H1 (cell line): ENCODE measurements at regions not wholly inside any gene's neighbourhood (a gene's known extent, or its start where the extent isn't known, plus 50 kb on each side); places are given as distances from the start of the nearest gene placed in this dataset.

Source experiments
- CTCF ChIA-PET: fragments of 300-600 bp; sonication (Branson Sonifier 250); formaldehyde crosslinking; loops from one replicate; lab custom pipeline; 2021; ENCODE audit not compliant: partially characterized antibody; lab: Charles Lee
- POLR2A ChIA-PET: fragments of 300-600 bp; sonication (Branson Sonifier 250); formaldehyde crosslinking; loops from one replicate; lab custom pipeline; 2021; ENCODE audit warnings: inconsistent platforms; ENCODE audit not compliant: partially characterized antibody; lab: Charles Lee
- DNase-seq, 2 experiments: peaks; one replicate each; pipeline versions ENCODE4 v3.0.0 to v3.0.0-alpha.2; 2010 to 2022; ENCODE audit warnings: low spot score in 2 of 2, low read depth in 1 of 2, mixed read lengths in 1 of 2
- FAIRE-seq: peaks from 2 replicates; lab custom pipeline; 2011; peaks lifted over from hg19 to GRCh38; lab: Jason Lieb, UNC
- H2AFZ ChIP-seq: 2 replicates; pipeline ENCODE4 v1.8.1; 2012; ENCODE audit warnings: low read length, inconsistent platforms
- H2AK5ac ChIP-seq: 2 replicates; pipeline ENCODE4 v1.6.1; 2013; ENCODE audit warnings: low read depth, low read length
- H2BK120ac ChIP-seq: replicated peaks from 2 replicates; pipeline ENCODE3; 2013; ENCODE audit warnings: low read depth, low read length, inconsistent platforms
- H2BK12ac ChIP-seq: 2 replicates; pipeline ENCODE4 v1.6.1; 2013; ENCODE audit warnings: low read depth, low read length
- H2BK15ac ChIP-seq: 2 replicates; pipeline ENCODE4 v1.6.1; 2013; ENCODE audit warnings: low read length
- H2BK20ac ChIP-seq: 2 replicates; pipeline ENCODE4 v1.6.1; 2013; ENCODE audit warnings: low read length
- H2BK5ac ChIP-seq: 2 replicates; pipeline ENCODE4 v1.6.1; 2013; ENCODE audit warnings: low read depth, low read length
- H3K14ac ChIP-seq: 2 replicates; pipeline ENCODE4 v1.6.1; 2013; ENCODE audit warnings: inconsistent platforms; ENCODE audit not compliant: insufficient read length
- H3K18ac ChIP-seq: 2 replicates; pipeline ENCODE4 v1.6.1; 2013; ENCODE audit warnings: low read length; ENCODE audit errors: extremely low read depth
- H3K23ac ChIP-seq: 2 replicates; pipeline ENCODE4 v1.6.1; 2013; ENCODE audit warnings: inconsistent platforms; ENCODE audit not compliant: insufficient read length
- H3K23me2 ChIP-seq: 2 replicates; pipeline ENCODE4 v1.6.1; 2013; ENCODE audit warnings: low read depth, low read length
- H3K27ac ChIP-seq: 2 replicates; pipeline ENCODE4 v1.6.1; 2011; ENCODE audit warnings: low read depth, low read length, inconsistent platforms
- H3K27me3 ChIP-seq, 4 experiments: replicated peaks in 1 of 4; 1 replicate in 1 of 4; 2 replicates in 3 of 4; pipeline versions ENCODE4 v1.6.1 to v1.8.1; 2011 to 2013; ENCODE audit warnings: low read length in 3 of 4, mild to moderate bottlenecking in 3 of 4, inconsistent platforms in 2 of 4, mixed read lengths in 2 of 4, moderate library complexity in 1 of 4; ENCODE audit not compliant: control insufficient read depth in 3 of 4, insufficient read depth in 3 of 4; ENCODE audit errors: extremely low read depth in 1 of 4
- H3K36me3 ChIP-seq, 4 experiments: 2 replicates each; pipeline versions ENCODE4 v1.6.1 to v1.8.1; 2011 to 2013; ENCODE audit warnings: mild to moderate bottlenecking in 4 of 4, low read length in 3 of 4, moderate library complexity in 2 of 4, control low read depth in 1 of 4, inconsistent platforms in 1 of 4; ENCODE audit not compliant: insufficient read depth in 4 of 4, control insufficient read depth in 2 of 4
- H3K4ac ChIP-seq: replicated peaks from 2 replicates; pipeline ENCODE3; 2013; ENCODE audit warnings: low read length, low read depth, mixed read lengths, inconsistent platforms; ENCODE audit not compliant: insufficient read length
- H3K4me1 ChIP-seq, 4 experiments: replicated peaks in 1 of 4; 1 replicate in 1 of 4; 2 replicates in 3 of 4; pipeline versions ENCODE4 v1.6.1 to v1.8.1; 2011 to 2013; ENCODE audit warnings: low read length in 3 of 4, inconsistent platforms in 2 of 4, mixed read lengths in 1 of 4; ENCODE audit not compliant: insufficient read depth in 4 of 4, control insufficient read depth in 3 of 4
- H3K4me2 ChIP-seq, 2 experiments: 2 replicates each; pipeline versions ENCODE4 v1.6.1 to v1.8.1; 2011 to 2013; ENCODE audit warnings: low read depth in 2 of 2, low read length in 2 of 2, control low read depth in 1 of 2, inconsistent platforms in 1 of 2, mild to moderate bottlenecking in 1 of 2; ENCODE audit not compliant: insufficient read depth in 1 of 2
- H3K4me3 ChIP-seq, 4 experiments: fragments of 200-600, 300-600 bp in 1 of 4; sonication (generic), shearing (Covaris generic), sonication (Bioruptor Twin) in 1 of 4; 2 replicates each; pipeline versions ENCODE4 v1.5.1 to v1.8.1; 2011 to 2016; ENCODE audit warnings: low read length in 4 of 4, low read depth in 3 of 4, control low read depth in 2 of 4, inconsistent platforms in 2 of 4, mild to moderate bottlenecking in 2 of 4, mixed read lengths in 1 of 4, moderate library complexity in 1 of 4; ENCODE audit not compliant: insufficient read depth in 2 of 4; ENCODE audit errors: extremely low read depth in 1 of 4
- H3K56ac ChIP-seq: replicated peaks from 2 replicates; pipeline ENCODE3; 2013; ENCODE audit warnings: low read depth, mild to moderate bottlenecking, mixed read lengths, low read length, inconsistent platforms; ENCODE audit not compliant: insufficient read length
- H3K79me1 ChIP-seq: 2 replicates; pipeline ENCODE4 v1.6.1; 2013; ENCODE audit warnings: low read depth, low read length, control low read depth
- H3K79me2 ChIP-seq, 2 experiments: 2 replicates each; pipeline versions ENCODE4 v1.6.1 to v1.8.1; 2012 to 2013; ENCODE audit warnings: low read length in 2 of 2, mild to moderate bottlenecking in 2 of 2, inconsistent platforms in 1 of 2; ENCODE audit not compliant: insufficient read depth in 2 of 2, control insufficient read depth in 1 of 2
- H3K9ac ChIP-seq, 4 experiments: replicated peaks in 1 of 4; 1 replicate in 1 of 4; 2 replicates in 3 of 4; pipeline versions ENCODE4 v1.6.1 to v1.8.1; 2011 to 2013; ENCODE audit warnings: low read depth in 3 of 4, low read length in 3 of 4, control low read depth in 2 of 4, mild to moderate bottlenecking in 2 of 4, moderate library complexity in 2 of 4, inconsistent platforms in 1 of 4; ENCODE audit errors: extremely low read depth in 1 of 4
- H3K9me3 ChIP-seq, 2 experiments: 2 replicates each; pipeline versions ENCODE4 v1.6.1 to v1.8.1; 2012 to 2013; ENCODE audit warnings: mild to moderate bottlenecking in 2 of 2, moderate library complexity in 2 of 2, control low read depth in 1 of 2, inconsistent platforms in 1 of 2, low read depth in 1 of 2, low read length in 1 of 2, mixed read lengths in 1 of 2; ENCODE audit not compliant: insufficient read depth in 2 of 2
- H4K20me1 ChIP-seq, 2 experiments: replicated peaks in 1 of 2; 2 replicates each; pipeline versions ENCODE3 to v1.8.1; 2011 to 2013; ENCODE audit warnings: inconsistent platforms in 2 of 2, low read length in 2 of 2, mild to moderate bottlenecking in 1 of 2; ENCODE audit not compliant: insufficient read depth in 2 of 2, control insufficient read depth in 1 of 2
- H4K5ac ChIP-seq: 2 replicates; pipeline ENCODE4 v1.6.1; 2013; ENCODE audit warnings: low read length, low read depth, mixed read lengths, inconsistent platforms; ENCODE audit not compliant: insufficient read length
- H4K8ac ChIP-seq: 2 replicates; pipeline ENCODE4 v1.8.0; 2013; ENCODE audit warnings: mild to moderate bottlenecking, moderate library complexity, low read length, inconsistent platforms; ENCODE audit not compliant: insufficient read depth; ENCODE audit errors: extremely low read depth
- H4K91ac ChIP-seq: replicated peaks from 2 replicates; pipeline ENCODE3; 2013; ENCODE audit warnings: low read length, mixed read lengths, inconsistent platforms; ENCODE audit not compliant: insufficient read length
- ATF3 ChIP-seq: IDR thresholded peaks from 2 replicates; pipeline ENCODE4 v1.6.1; 2011; ENCODE audit warnings: low read depth, mild to moderate bottlenecking, low read length; ENCODE audit not compliant: insufficient read depth
- BCL11A ChIP-seq, 2 experiments: IDR thresholded peaks; one replicate each; pipeline ENCODE4 v1.6.1; 2011; ENCODE audit warnings: low read depth in 2 of 2, low read length in 2 of 2, mild to moderate bottlenecking in 2 of 2
- HDAC2 ChIP-seq, 2 experiments: fragments of 300-600 bp in 1 of 2; sonication (generic) in 1 of 2; IDR thresholded peaks; 2 replicates each; pipeline ENCODE4 v1.6.1; 2011 to 2012; ENCODE audit warnings: low read depth in 2 of 2, low read length in 2 of 2, mild to moderate bottlenecking in 2 of 2, moderate library complexity in 2 of 2, borderline replicate concordance in 1 of 2, inconsistent platforms in 1 of 2
- MAX ChIP-seq: IDR thresholded peaks from 2 replicates; pipeline ENCODE4 v1.6.1; 2012; ENCODE audit warnings: inconsistent platforms
- PHF8 ChIP-seq: fragments of 200-600 bp; sonication (generic); conservative IDR thresholded peaks from 2 replicates; pipeline ENCODE4 v1.7.1; 2012; ENCODE audit warnings: low read depth, mild to moderate bottlenecking, inconsistent platforms, low read length, moderate library complexity
- RXRA ChIP-seq: IDR thresholded peaks from 2 replicates; pipeline ENCODE4 v1.6.1; 2011; ENCODE audit warnings: low read depth, mild to moderate bottlenecking, low read length, moderate library complexity; ENCODE audit not compliant: insufficient read depth
- SRF ChIP-seq: IDR thresholded peaks from 2 replicates; pipeline ENCODE4 v1.6.1; 2011; ENCODE audit warnings: mild to moderate bottlenecking, low read depth, low read length, moderate library complexity
- TAF7 ChIP-seq: optimal IDR thresholded peaks from 2 replicates; pipeline ENCODE3; 2011; ENCODE audit warnings: low read depth, mild to moderate bottlenecking, inconsistent platforms, low read length, moderate library complexity, borderline replicate concordance
- WGBS, 2 experiments: shearing (Covaris generic) in 1 of 2; methylation state at CpG; one replicate each; pipeline versions ENCODE4 v1.1.6 to v1.1.7; 2013 to 2015; ENCODE audit warnings: low lambda C conversion rate in 2 of 2, mixed read lengths in 2 of 2, inconsistent platforms in 1 of 2, low coverage in 1 of 2, missing lambda C conversion rate in 1 of 2; ENCODE audit not compliant: insufficient replicate concordance in 2 of 2, insufficient coverage in 1 of 2, insufficient read length in 1 of 2; ENCODE audit errors: extremely low coverage in 1 of 2, missing lambda C conversion rate in 1 of 2; 5-methylcytosine and 5-hydroxymethylcytosine counted together

- Histone ChIP-seq H3K14ac (no peak overlapping the region), H3K79me2 (no peaks in the 10 kb centered on the region), H3K4me3 (no peak overlapping the region), H2AK5ac (no peak overlapping the region), H3K18ac (no peak overlapping the region), H4K8ac (no peak overlapping the region), H3K9ac (no peak overlapping the region), H2BK12ac (no peak overlapping the region), H2AFZ (0 out of 2 replicates have a peak overlapping the region, but pooled peaks have one; percentile 26)
- DNase-seq (no peak), FAIRE-seq (no peak)
- WGBS, 2 experiments: 100% methylated on average over 1 of the region's 6 CpGs; no CpG with 5 or more reads in 1 of the 2 experiments
- TF ChIP-seq BCL11A (IDR thresholded peaks at IDR 0.05; ENCODE audit: low read depth in 2 of 2, low read length in 2 of 2) (no peak), HDAC2 (IDR thresholded peaks at IDR 0.05; ENCODE audit: borderline replicate concordance in 1 of 2, low read depth in 2 of 2, low read length in 2 of 2) (no peak), MAX (no peak), PHF8 (no peak), ATF3 (no peak), TAF7 (no peak), RXRA (no peak), SRF (no peak)
- TF ChIP-seq, all 59 proteins: peak for 0
- Histone ChIP-seq H3K36me3 (no peaks in the 10 kb centered on the region), H3K56ac (no peak overlapping the region), H4K5ac (no peak overlapping the region), H3K27ac (no peak overlapping the region), H3K4me1 (no peaks in the 10 kb centered on the region), H2BK15ac (no peak overlapping the region), H3K4ac (no peak overlapping the region), H3K4me2 (no peak overlapping the region), H3K79me1 (no peaks in the 10 kb centered on the region), H3K9me3 (no peaks in the 10 kb centered on the region), H2BK120ac (no peak overlapping the region), H3K23ac (no peak overlapping the region), H3K27me3 (no peaks in the 10 kb centered on the region), H3K23me2 (no peaks in the 10 kb centered on the region), H2BK20ac (no peak overlapping the region), H4K20me1 (no peaks in the 10 kb centered on the region), H4K91ac (no peak overlapping the region), H2BK5ac (no peak overlapping the region)
- ChIA-PET POLR2A (interaction anchor here (1.3 kb wide), 1 partner anchor 977 kb away, joined by 4 read pairs; no protein-coding TSS in a partner anchor), CTCF (no interaction called here)
Observed at GRCh38 chr2:220871909-220872308, 700.2 kb downstream of the EPHA4 start.
